ENCODE measurements at regions not wholly inside any gene's neighbourhood (a gene's known extent, or its start where the extent isn't known, plus 50 kb on each side); places are given as distances from the start of the nearest gene placed in this dataset.
"Not testable (repeated sequence)": the region's sequence is repeated elsewhere in the genome, so short reads cannot be mapped to it uniquely, and the experiment has no call there.

GRCh38 chr5:69004676-69005075, 89.1 kb upstream of the SLC30A5 start:
- FAIRE-seq, result no peak

GRCh38 chr5:69006030-69006429, 87.8 kb upstream of the SLC30A5 start:
- no peak for FAIRE-seq
- DNase-seq (ENCODE audit: low spot score), result no peak

More at GRCh38 chr5:69004676-69005075, 89.1 kb upstream of the SLC30A5 start:
- no peak for DNase-seq (ENCODE audit: low spot score)

- FAIRE-seq, result no peak
- no peak for DNase-seq (ENCODE audit: low spot score)
Measured at GRCh38 chr5:69007163-69007562, 86.7 kb upstream of the SLC30A5 start.

- FAIRE-seq, result peak; percentile 17
Measured at GRCh38 chr5:69007726-69008368, 86.0 kb upstream of the SLC30A5 start.

GRCh38 chr5:69010476-69010875, 83.3 kb upstream of the SLC30A5 start:
- FAIRE-seq (no peak), DNase-seq (ENCODE audit: low spot score) (no peak)

More at GRCh38 chr5:69007726-69008368, 86.0 kb upstream of the SLC30A5 start:
- peak; percentile 72 for DNase-seq (ENCODE audit: low spot score)

- FAIRE-seq (no peak), DNase-seq (ENCODE audit: low spot score) (no peak)
Measured at GRCh38 chr5:69011910-69012309, 81.9 kb upstream of the SLC30A5 start.

GRCh38 chr5:69013481-69013880, 80.3 kb upstream of the SLC30A5 start:
- FAIRE-seq (no peak), DNase-seq (ENCODE audit: low spot score) (no peak)

GRCh38 chr5:69014007-69014406, 79.8 kb upstream of the SLC30A5 start:
- FAIRE-seq; DNase-seq (ENCODE audit: low spot score): not testable (repeated sequence)

GRCh38 chr5:69019668-69020375, 74.0 kb upstream of the SLC30A5 start:
- FAIRE-seq, result no peak

GRCh38 chr5:69024241-69024651, 69.6 kb upstream of the SLC30A5 start:
- DNase-seq (ENCODE audit: low spot score) (peak; percentile 41), FAIRE-seq (peak; percentile 72)

More at GRCh38 chr5:69019668-69020375, 74.0 kb upstream of the SLC30A5 start:
- DNase-seq (ENCODE audit: low spot score), result no peak

GRCh38 chr5:69029292-69029691, 64.5 kb upstream of the SLC30A5 start:
- FAIRE-seq (no peak), DNase-seq (ENCODE audit: low spot score) (no peak)

- FAIRE-seq (no peak), DNase-seq (ENCODE audit: low spot score) (no peak)
Measured at GRCh38 chr5:69030358-69031062, 63.3 kb upstream of the SLC30A5 start.

- FAIRE-seq, result no peak
- no peak for DNase-seq (ENCODE audit: low spot score)
Measured at GRCh38 chr5:69032009-69032408, 61.8 kb upstream of the SLC30A5 start.

- DNase-seq (ENCODE audit: low spot score) (no peak), FAIRE-seq (no peak)
Measured at GRCh38 chr5:69033690-69034089, 60.1 kb upstream of the SLC30A5 start.

GRCh38 chr5:69034898-69035297, 58.9 kb upstream of the SLC30A5 start:
- DNase-seq (ENCODE audit: low spot score) (no peak), FAIRE-seq (no peak)

GRCh38 chr5:69035665-69036064, 58.1 kb upstream of the SLC30A5 start:
- FAIRE-seq (no peak), DNase-seq (ENCODE audit: low spot score) (no peak)

- DNase-seq (ENCODE audit: low spot score) (no peak), FAIRE-seq (no peak)
Measured at GRCh38 chr5:69038539-69038938, 55.3 kb upstream of the SLC30A5 start.

GRCh38 chr5:69039829-69040228, 54.0 kb upstream of the SLC30A5 start:
- FAIRE-seq (no peak), DNase-seq (ENCODE audit: low spot score) (no peak)

GRCh38 chr5:69042500-69042899, 51.3 kb upstream of the SLC30A5 start:
- FAIRE-seq (no peak), DNase-seq (ENCODE audit: low spot score) (no peak)

- peak; percentile 76 for DNase-seq (ENCODE audit: low spot score)
- FAIRE-seq, result peak; percentile 62
Measured at GRCh38 chr5:69042915-69043654, 50.7 kb upstream of the SLC30A5 start.

GRCh38 chr5:69043655-69043996, 50.2 kb upstream of the SLC30A5 start:
- no peak for DNase-seq (ENCODE audit: low spot score)

More at GRCh38 chr5:69043655-69043996, 50.2 kb upstream of the SLC30A5 start:
- no peak for FAIRE-seq
